Right ventricle myocardium superior (tissue), 1 donor: ENCODE measurements at regions not wholly inside any gene's neighbourhood (a gene's known extent, or its start where the extent isn't known, plus 50 kb on each side); places are given as distances from the start of the nearest gene placed in this dataset.

Source experiments
- ATAC-seq: fragments of 200-7000 bp; cut with Tn5 transposase; one replicate; pipeline ENCODE4 v1.9.1; 2020; ENCODE audit warnings: mild to moderate bottlenecking; ENCODE audit not compliant: poor library complexity
- DNase-seq: peaks from one replicate; pipeline ENCODE4 v3.0.0-alpha.2; 2020
- intact Hi-C: fragments of 100-400 bp; cut with DNase I; formaldehyde crosslinking; loops from one replicate; pipeline ENCODE4 v1.11.2; 2022
- donor health status: DM: no; HTN: yes; CAD: no; lungs with severe emphysema.

GRCh38 chr1:13878021-13878420, 178.0 kb downstream of the PRDM2 start:
- no peak for DNase-seq
- intact Hi-C loops: no loop called here
- no peak for ATAC-seq

GRCh38 chr1:13878451-13878850, 178.5 kb downstream of the PRDM2 start:
- intact Hi-C loops: no loop called here
- ATAC-seq (no peak), DNase-seq (no peak)

GRCh38 chr1:13881385-13882088, 181.5 kb downstream of the PRDM2 start:
- no peak for ATAC-seq
- intact Hi-C loops: no loop called here

GRCh38 chr1:13888351-13888986, 188.5 kb downstream of the PRDM2 start:
- intact Hi-C loops: no loop called here
- DNase-seq (no peak), ATAC-seq (no peak)

More at GRCh38 chr1:13881385-13882088, 181.5 kb downstream of the PRDM2 start:
- DNase-seq: no peak

DNA sequence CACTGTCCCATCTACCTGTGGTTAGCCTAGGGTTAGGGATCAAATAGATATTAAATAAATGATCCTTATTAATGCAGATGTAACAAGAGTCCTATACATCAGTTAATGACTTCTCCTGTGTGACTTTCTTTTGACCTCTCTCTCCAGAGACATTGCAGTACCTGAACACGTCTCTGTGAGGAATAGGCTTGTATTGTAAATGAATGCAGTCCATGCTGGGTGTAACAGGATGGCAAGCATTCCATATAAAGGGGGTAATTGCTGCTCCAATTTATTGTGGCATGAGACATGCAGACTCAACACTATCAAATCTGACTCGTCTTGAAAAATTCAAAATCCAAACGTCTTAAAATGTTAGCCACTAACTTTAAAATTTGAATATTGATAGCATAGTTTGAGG, 189.5 kb downstream of the PRDM2 start:
- ATAC-seq (no peak), DNase-seq (no peak)
- intact Hi-C loops: no loop called here

- no peak for DNase-seq
- intact Hi-C loops: no loop called here
- no peak for ATAC-seq
Measured at GRCh38 chr1:13890766-13891165, 190.8 kb downstream of the PRDM2 start.

DNA sequence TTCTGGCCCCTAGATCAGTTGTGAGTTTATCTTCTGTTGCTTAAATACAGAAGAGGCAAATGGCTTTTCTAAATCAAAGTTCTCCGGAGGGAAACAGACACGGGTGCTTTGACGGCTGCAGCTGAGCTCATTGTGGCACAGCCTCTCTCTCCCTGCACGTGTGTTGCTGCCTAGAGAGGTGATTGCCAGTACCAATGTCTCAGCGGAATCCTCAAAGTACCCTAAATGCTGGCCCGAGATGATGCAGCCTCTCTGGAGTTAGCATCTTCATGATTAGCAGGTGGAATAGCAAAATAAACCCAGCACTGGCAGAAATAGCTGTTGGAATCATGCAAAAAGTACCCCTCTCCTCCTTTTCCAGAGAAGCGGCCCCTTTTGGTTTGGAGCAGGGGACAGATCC, 192.2 kb downstream of the PRDM2 start:
- DNase-seq: no peak
- intact Hi-C loops: no loop called here
- ATAC-seq: no peak

DNA sequence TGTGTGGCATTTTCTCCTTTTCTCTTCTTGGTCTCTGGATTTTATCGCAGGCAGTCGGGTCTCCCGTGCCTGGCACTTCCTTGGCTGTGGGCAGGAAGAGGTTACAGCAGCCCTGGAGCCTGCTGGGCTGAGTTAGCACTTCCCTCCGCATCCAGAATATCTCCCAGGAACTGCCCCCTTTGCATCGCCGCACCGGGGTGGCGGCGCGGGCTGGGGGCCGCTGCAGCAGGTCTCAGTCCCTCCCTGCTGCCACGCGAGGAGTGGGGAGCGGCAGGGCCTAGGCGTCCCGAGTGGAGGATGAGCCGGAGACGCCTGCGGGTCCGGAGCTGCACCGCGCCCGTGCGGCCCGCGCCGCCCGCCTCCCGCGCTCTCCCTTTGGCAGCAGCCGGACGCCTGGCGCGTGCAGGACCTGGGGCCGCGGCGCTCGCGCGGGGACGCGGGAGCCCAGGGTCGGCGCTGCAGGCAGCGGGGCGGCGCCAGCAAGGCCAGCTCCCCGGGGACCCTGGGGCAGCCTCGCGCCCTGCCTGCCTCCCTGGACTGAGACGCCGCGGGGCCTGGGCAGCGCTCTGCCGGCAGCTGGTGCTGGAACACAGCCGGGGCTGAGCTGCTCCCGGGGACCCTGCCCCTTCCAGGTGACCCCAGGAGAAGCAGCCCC, 192.8 kb downstream of the PRDM2 start:
- ATAC-seq (peak; percentile 73), DNase-seq (peak; percentile 47)
- intact Hi-C loops: no loop called here

GRCh38 chr1:13893409-13893821, 193.4 kb downstream of the PRDM2 start:
- DNase-seq (peak; percentile 44), ATAC-seq (peak; percentile 47)
- intact Hi-C loops: no loop called here

- no peak for DNase-seq
- intact Hi-C loops: no loop called here
- ATAC-seq: no peak
Measured at GRCh38 chr1:13896932-13897331, 196.9 kb downstream of the PRDM2 start.

DNA sequence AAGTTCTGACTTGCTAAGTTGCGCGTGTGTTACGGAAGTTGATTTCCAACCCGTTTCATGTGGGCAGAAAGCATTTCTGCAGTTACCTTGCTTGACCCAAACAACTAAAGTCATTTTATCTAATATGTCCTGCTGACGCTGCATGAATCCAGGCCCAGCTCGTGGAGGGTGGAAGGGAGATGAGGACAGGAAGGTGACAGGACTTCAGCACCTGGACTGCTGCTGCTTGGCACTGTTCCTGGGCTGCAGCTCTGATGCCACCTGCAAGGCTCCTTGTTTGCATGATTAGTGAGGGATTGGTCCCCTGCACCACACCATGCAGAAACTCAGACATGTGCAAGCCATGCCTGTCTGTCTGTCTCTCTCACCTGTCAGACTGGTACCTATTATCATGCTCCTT, 198.4 kb downstream of the PRDM2 start:
- DNase-seq (no peak), ATAC-seq (no peak)
- intact Hi-C loops: no loop called here

DNA sequence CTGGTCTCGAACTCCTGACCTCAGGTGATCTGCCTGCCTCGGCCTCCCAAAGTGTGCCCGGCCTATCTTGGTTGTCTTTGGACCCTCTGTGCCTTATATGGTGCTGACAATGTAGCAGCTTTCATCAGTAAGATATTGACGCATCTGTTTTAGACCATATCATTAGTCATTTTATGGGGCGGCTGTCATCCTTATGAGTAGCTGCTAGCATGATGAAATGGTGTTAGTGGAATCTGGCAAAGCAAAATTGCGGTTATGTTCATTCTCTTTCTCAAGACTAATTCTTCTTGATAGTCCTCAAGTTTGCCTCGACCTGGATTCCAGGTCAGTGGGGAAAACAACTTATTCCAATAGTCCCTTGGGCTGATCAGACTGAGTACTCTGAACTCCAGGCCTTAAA, 199.9 kb downstream of the PRDM2 start:
- intact Hi-C loops: no loop called here
- ATAC-seq: no peak
- DNase-seq: no peak

DNA sequence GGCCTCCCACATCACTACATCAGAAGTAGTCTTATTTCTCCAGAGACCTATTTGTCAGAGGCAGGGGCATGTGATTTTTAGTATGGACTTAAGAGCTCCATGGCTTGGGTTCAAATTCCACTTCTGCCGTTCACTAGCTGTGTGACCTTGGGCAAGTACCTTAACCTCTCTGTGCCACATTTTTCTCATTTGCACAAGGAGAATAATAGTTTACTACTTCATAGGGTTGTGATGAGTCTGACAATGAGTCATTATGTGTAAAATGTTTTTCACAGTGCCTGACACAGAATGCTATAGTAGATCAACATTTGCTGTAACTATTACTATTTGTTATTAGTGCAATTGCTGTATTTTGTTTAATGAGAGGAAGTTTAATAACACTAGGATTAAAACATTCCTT, 200.6 kb downstream of the PRDM2 start:
- intact Hi-C loops: no loop called here
- DNase-seq (no peak), ATAC-seq (no peak)

DNA sequence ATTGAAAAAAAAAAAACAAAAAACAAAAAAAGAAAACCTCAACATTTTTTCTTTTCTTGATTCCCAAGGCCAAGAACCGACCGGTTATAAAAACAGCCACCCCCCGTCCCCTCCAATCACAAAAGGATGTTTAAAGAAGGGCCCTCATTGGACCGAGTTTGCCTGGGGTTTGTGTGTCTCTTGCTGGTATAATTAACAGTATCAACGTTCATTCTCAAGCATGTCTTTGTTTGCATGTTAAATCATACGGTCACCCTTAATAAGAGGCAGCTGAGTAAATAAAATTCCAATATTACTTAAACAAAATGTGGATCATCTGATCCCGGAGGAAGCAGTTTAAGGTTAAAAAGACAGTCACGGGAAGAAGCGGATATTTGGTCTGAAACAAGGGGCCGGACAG, 201.1 kb downstream of the PRDM2 start:
- intact Hi-C loops: no loop called here
- no peak for DNase-seq
- no peak for ATAC-seq

DNA sequence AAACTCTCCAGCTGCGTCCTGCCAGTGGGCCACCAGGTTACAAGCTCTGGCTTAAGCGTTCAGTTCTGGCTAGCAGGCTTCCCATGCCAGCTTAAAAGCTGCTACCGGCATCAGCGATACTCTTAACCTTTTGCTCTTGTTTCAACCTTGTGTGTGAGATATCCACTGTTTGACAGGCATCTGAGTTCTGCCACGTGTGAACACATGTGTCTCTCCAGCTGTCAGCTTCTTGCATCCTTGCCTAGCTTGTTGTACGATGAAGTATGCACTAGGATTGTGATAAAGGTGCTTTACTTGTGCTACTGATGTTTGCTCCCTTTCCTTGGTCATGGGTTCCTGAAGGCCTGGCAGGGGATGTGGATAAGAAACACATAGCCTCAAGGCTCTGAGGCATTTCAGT, 201.6 kb downstream of the PRDM2 start:
- intact Hi-C loops: no loop called here
- DNase-seq (no peak), ATAC-seq (no peak)

DNA sequence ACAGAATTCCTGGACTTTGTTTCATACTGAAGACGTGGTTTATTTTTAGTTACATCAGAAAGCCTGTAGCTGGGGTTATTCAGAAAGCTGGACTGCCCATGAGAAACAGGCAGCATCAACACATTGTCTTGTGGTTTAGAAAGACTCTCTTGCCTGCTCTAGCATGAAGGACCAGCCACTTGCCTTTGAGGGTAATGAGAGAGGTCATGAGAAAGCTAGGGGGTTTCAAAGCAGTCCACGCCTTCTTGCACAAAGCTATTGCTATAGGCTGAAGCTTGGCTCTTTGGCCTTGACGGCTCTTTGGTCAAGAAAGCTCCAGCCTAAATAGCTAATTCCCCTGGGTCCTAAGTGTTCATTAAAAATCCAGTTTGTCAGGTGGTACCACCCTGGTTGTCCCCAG, 208.1 kb downstream of the PRDM2 start:
- DNase-seq (no peak), ATAC-seq (no peak)
- intact Hi-C loops: no loop called here

DNA sequence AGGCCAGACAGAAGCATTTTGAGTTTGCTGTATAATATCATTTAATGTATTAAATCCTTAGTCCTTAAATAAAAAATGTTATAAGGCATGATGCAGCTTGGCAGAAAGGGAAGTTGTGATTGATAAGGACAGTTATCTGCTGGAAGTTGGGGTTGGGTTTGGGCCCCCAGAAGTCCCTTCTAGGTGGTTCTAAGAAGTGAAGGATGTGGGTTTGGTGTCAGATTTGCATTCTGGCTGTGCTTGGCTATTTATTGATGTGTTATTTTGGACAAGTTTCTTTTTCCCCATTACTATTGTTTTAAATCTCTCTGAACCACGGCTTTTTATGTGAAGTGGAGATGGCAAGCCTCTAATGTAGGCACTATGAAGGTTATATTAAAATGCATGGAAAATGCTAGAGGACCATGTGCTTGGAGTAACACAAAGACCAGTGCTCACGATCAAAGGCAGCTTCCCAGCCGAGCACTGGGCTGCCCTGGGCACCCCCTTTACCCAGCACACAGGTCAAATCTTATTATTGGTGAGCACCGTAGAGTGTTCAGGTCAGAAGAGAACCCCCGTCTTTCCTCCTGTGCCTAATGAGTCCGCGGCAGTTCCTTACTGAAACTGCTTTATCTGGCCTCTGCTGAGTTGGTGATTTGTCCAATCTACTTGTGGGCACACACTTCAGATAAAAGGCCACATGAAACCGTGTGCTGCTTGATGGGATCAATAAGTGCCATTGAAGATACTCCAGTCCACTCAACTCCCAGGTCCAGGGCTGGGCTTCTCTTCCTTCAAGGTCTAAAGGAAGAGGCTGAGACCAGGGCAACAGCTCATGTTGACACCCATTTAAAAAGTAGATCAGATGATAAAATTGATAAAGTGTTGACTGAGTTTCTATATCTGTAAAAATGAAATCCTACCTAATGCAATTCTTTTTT, 212.0 kb downstream of the PRDM2 start:
- ATAC-seq (no peak), DNase-seq (no peak)
- intact Hi-C loops: no loop called here

DNA sequence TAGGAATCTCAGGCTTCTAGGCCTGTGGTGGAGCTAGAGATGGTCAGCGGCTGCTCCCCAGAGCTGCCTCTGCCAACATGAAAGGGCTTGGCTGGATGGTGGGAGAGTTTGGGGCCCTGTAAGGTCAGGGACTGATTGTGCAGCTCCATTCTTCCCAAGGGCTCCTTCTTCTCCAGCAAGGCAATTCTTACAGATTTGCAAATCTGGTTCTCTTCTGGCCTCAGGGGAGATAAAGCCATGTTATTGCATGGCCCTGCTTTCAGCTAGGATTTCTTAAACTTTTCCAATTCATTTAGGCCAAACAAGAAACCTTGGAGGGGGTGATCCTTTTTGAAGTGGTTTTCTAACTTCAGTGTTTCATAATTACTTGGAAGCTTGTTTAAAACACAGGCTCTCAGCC, 213.4 kb downstream of the PRDM2 start:
- intact Hi-C loops: no loop called here
- peak; percentile 70 for ATAC-seq

GRCh38 chr1:13916530-13916929, 216.5 kb downstream of the PRDM2 start:
- intact Hi-C loops: no loop called here
- ATAC-seq (no peak), DNase-seq (no peak)

More for the DNA sequence above, 213.4 kb downstream of the PRDM2 start:
- DNase-seq: no peak
